ENCODE measurements at regions not wholly inside any gene's neighbourhood (a gene's known extent, or its start where the extent isn't known, plus 50 kb on each side); places are given as distances from the start of the nearest gene placed in this dataset.
"Not testable (repeated sequence)": the region's sequence is repeated elsewhere in the genome, so short reads cannot be mapped to it uniquely, and the experiment has no call there.

GRCh38 chr18:38244480-38244879 is 678.9 kb upstream of the CELF4 start:
- no peak for DNase-seq

GRCh38 chr18:38243291-38243690 is 677.7 kb upstream of the CELF4 start:
- DNase-seq = no peak

GRCh38 chr18:38241736-38242135 is 676.1 kb upstream of the CELF4 start:
- no peak for DNase-seq

GRCh38 chr18:38241216-38241615 is 675.6 kb upstream of the CELF4 start:
- no peak for DNase-seq

- DNase-seq = no peak
Measured at GRCh38 chr18:38239606-38240005, 674.0 kb upstream of the CELF4 start.

- DNase-seq = no peak
Measured at GRCh38 chr18:38237796-38238195, 672.2 kb upstream of the CELF4 start.

GRCh38 chr18:38221476-38222100 is 656.0 kb upstream of the CELF4 start:
- peak; percentile 90 for DNase-seq

- no peak for DNase-seq
Measured at GRCh38 chr18:38198956-38199355, 633.4 kb upstream of the CELF4 start.

- DNase-seq = peak; percentile 67
Measured at GRCh38 chr18:38198526-38198925, 632.9 kb upstream of the CELF4 start.

- DNase-seq = no peak
Measured at GRCh38 chr18:38186491-38186890, 620.9 kb upstream of the CELF4 start.

GRCh38 chr18:38174594-38174993 is 609.0 kb upstream of the CELF4 start:
- no peak for DNase-seq

- DNase-seq = no peak
Measured at GRCh38 chr18:38174173-38174572, 608.6 kb upstream of the CELF4 start.

- DNase-seq = no peak
Measured at GRCh38 chr18:38170845-38171244, 605.2 kb upstream of the CELF4 start.

- no peak for DNase-seq
Measured at GRCh38 chr18:38167623-38168022, 602.0 kb upstream of the CELF4 start.

GRCh38 chr18:38153116-38153515 is 587.5 kb upstream of the CELF4 start:
- DNase-seq = not testable (repeated sequence)

GRCh38 chr18:38116716-38117115 is 551.1 kb upstream of the CELF4 start:
- peak; percentile 30 for DNase-seq

GRCh38 chr18:38115201-38115600 is 549.6 kb upstream of the CELF4 start:
- DNase-seq = no peak

- DNase-seq = no peak
Measured at GRCh38 chr18:38087538-38087937, 521.9 kb upstream of the CELF4 start.

- DNase-seq = no peak
Measured at GRCh38 chr18:38081516-38081915, 515.9 kb upstream of the CELF4 start.

GRCh38 chr18:38077229-38077628 is 511.6 kb upstream of the CELF4 start:
- DNase-seq = no peak

GRCh38 chr18:38076346-38077070 is 510.9 kb upstream of the CELF4 start:
- DNase-seq = no peak

- DNase-seq = no peak
Measured at GRCh38 chr18:38074298-38074876, 508.8 kb upstream of the CELF4 start.

- no peak for DNase-seq
Measured at GRCh38 chr18:38067821-38068220, 502.2 kb upstream of the CELF4 start.

GRCh38 chr18:38067086-38067485 is 501.5 kb upstream of the CELF4 start:
- no peak for DNase-seq

Measured in NCI-H1105 treated with DMSO at 0.1 percent for 48 hours (cell line).